ENCODE measurements at regions not wholly inside any gene's neighbourhood (a gene's known extent, or its start where the extent isn't known, plus 50 kb on each side); places are given as distances from the start of the nearest gene placed in this dataset.

DNA sequence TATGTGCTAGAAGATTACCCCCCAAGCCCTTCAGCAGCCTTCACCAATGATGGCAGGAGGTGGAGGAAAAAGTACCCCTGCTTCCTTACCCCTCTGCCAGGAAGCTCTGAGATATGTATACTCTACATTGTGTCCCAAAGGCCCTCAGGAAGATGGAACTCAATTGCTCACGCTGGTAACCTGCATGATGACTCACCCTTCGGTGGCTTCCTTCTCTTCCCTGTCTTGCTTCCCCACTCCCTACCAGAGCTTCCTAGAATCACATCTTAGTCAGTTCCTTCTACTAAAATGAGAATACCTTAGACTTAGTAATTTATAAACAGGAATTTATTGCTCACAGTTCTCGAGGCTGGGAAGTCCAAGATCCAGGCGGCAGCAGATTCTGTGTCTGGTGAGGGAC, 405.6 kb downstream of the TYW1 start:
- Histone ChIP-seq H3K9me3 (peaks cover 0 to 10% (median 0%) of the 10 kb centered on the region in 4 donors), H3K27ac (no peak overlapping the region), H3K4me3 (no peak overlapping the region), H3K36me3 (no peaks in the 10 kb centered on the region), H3K27me3 (no peaks in the 10 kb centered on the region), H3K4me1 (no peaks in the 10 kb centered on the region)
- no peak for DNase-seq
- TF ChIP-seq, protein P1, sequence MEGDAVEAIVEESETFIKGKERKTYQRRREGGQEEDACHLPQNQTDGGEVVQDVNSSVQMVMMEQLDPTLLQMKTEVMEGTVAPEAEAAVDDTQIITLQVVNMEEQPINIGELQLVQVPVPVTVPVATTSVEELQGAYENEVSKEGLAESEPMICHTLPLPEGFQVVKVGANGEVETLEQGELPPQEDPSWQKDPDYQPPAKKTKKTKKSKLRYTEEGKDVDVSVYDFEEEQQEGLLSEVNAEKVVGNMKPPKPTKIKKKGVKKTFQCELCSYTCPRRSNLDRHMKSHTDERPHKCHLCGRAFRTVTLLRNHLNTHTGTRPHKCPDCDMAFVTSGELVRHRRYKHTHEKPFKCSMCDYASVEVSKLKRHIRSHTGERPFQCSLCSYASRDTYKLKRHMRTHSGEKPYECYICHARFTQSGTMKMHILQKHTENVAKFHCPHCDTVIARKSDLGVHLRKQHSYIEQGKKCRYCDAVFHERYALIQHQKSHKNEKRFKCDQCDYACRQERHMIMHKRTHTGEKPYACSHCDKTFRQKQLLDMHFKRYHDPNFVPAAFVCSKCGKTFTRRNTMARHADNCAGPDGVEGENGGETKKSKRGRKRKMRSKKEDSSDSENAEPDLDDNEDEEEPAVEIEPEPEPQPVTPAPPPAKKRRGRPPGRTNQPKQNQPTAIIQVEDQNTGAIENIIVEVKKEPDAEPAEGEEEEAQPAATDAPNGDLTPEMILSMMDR (IDR thresholded peaks at IDR 0.05): no peak
- TF ChIP-seq POLR2A (IDR thresholded peaks at IDR 0.05) (no peak), POLR2AphosphoS5 (IDR thresholded peaks at IDR 0.05) (no peak), EP300 (IDR thresholded peaks at IDR 0.05) (no peak)
- no peak for ATAC-seq (ENCODE audit: low FRiP score in 2 of 2)
- 86 to 89% methylated on average over 4 of the region's 4 CpGs for WGBS, 2 donors

- 36 to 48% methylated on average over 1 of the region's 1 CpG for WGBS, 2 donors
- TF ChIP-seq EP300 (IDR thresholded peaks at IDR 0.05): no peak
- TF ChIP-seq, protein P1 (IDR thresholded peaks at IDR 0.05): no peak
- no peak for TF ChIP-seq POLR2A (IDR thresholded peaks at IDR 0.05)
- no peak for TF ChIP-seq POLR2AphosphoS5 (IDR thresholded peaks at IDR 0.05)
- H3K36me3 ChIP-seq: no peaks in the 10 kb centered on the region
- no peaks in the 10 kb centered on the region for H3K4me1 ChIP-seq
- H3K27ac ChIP-seq: no peak overlapping the region
- no peaks in the 10 kb centered on the region for H3K9me3 ChIP-seq
- H3K27me3 ChIP-seq: no peaks in the 10 kb centered on the region
- no peak for ATAC-seq (ENCODE audit: low FRiP score in 2 of 2)
- no peak for DNase-seq
- no peak overlapping the region for H3K4me3 ChIP-seq
Measured at GRCh38 chr7:67406976-67407375, 410.3 kb downstream of the TYW1 start.

GRCh38 chr7:67407392-67408071, 410.9 kb downstream of the TYW1 start:
- WGBS, 2 donors: 78 to 86% methylated on average over 9 of the region's 9 CpGs
- Histone ChIP-seq H3K27me3 (no peaks in the 10 kb centered on the region), H3K9me3 (no peaks in the 10 kb centered on the region), H3K4me1 (no peaks in the 10 kb centered on the region), H3K4me3 (no peak overlapping the region), H3K27ac (no peak overlapping the region), H3K36me3 (no peaks in the 10 kb centered on the region)
- ATAC-seq (ENCODE audit: low FRiP score in 2 of 2): no peak
- no peak for TF ChIP-seq EP300 (IDR thresholded peaks at IDR 0.05)
- TF ChIP-seq POLR2A (IDR thresholded peaks at IDR 0.05): no peak
- TF ChIP-seq POLR2AphosphoS5 (IDR thresholded peaks at IDR 0.05): no peak
- TF ChIP-seq, protein P1 (IDR thresholded peaks at IDR 0.05): no peak
- no peak for DNase-seq

DNA sequence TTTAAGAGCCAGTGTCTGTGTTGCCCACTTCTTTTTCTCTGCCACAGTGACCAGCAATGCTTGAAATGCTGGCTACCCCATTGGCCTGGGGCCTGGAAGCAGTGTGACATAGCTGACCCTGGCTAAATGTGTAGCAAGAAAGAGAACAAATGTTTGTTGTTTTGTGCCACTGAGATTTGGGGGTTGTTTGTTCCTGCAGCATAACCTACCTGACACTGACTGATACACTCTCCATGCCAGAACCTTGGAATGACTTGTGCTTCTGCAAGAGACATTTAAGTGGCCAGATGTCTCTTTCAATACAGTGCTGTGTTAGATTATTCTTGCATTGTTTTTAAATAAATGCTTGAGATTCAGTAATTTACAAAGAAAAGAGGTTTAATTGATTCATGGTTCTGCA, 411.5 kb downstream of the TYW1 start:
- no peaks in the 10 kb centered on the region for H3K4me1 ChIP-seq
- H3K27me3 ChIP-seq: no peaks in the 10 kb centered on the region
- H3K36me3 ChIP-seq: no peaks in the 10 kb centered on the region
- ATAC-seq (ENCODE audit: low FRiP score in 2 of 2): no peak
- no peak for DNase-seq
- no peak overlapping the region for H3K27ac ChIP-seq
- no peaks in the 10 kb centered on the region for H3K9me3 ChIP-seq
- TF ChIP-seq, protein P1 (IDR thresholded peaks at IDR 0.05): no peak
- no peak for TF ChIP-seq POLR2AphosphoS5 (IDR thresholded peaks at IDR 0.05)
- TF ChIP-seq EP300 (IDR thresholded peaks at IDR 0.05): no peak
- TF ChIP-seq POLR2A (IDR thresholded peaks at IDR 0.05): no peak
- no peak overlapping the region for H3K4me3 ChIP-seq

DNA sequence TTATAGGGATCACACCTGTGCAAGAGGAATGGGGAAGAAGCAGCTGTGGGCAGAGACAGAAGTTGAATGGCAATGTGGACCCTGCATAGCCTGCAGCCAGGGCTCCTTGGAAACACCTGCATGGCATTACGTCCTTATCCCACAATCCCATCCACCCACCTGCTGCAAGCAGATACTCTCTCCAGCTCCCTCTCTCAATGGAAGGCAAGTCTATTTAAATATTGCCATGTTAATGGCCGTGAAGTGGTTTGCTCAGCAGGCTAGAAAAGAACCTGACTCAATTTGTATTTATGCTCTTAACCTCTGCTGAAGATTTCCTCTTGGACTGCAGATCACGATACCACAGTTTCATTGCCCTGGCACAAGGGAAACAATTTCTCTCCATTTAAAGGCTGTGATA, 417.0 kb downstream of the TYW1 start:
- Histone ChIP-seq H3K4me1 (peaks cover 0 to 7% (median 0%) of the 10 kb centered on the region in 4 donors), H3K27ac (no peak overlapping the region), H3K9me3 (peaks cover 0 to 5% (median 0%) of the 10 kb centered on the region in 4 donors), H3K27me3 (no peaks in the 10 kb centered on the region), H3K36me3 (no peaks in the 10 kb centered on the region), H3K4me3 (no peak overlapping the region)
- ATAC-seq (ENCODE audit: low FRiP score in 2 of 2): no peak
- no peak for DNase-seq
- no peak for TF ChIP-seq EP300 (IDR thresholded peaks at IDR 0.05)
- TF ChIP-seq, protein P1 (IDR thresholded peaks at IDR 0.05): no peak
- no peak for TF ChIP-seq POLR2AphosphoS5 (IDR thresholded peaks at IDR 0.05)
- no peak for TF ChIP-seq POLR2A (IDR thresholded peaks at IDR 0.05)
- 40 to 44% methylated on average over 3 of the region's 3 CpGs for WGBS, 2 donors
